Stimulated activated CD4-positive, alpha-beta T cell treated with anti-CD3 and anti-CD28 coated beads, Interleukin-1b, Interleukin-23, amount 100 ng/mL, for 4 hours (primary cell): ENCODE measurements at regions not wholly inside any gene's neighbourhood (a gene's known extent, or its start where the extent isn't known, plus 50 kb on each side); places are given as distances from the start of the nearest gene placed in this dataset.
"Not testable (repeated sequence)": the region's sequence is repeated elsewhere in the genome, so short reads cannot be mapped to it uniquely, and the experiment has no call there.

Source experiments
- DNase-seq, 2 donors: peaks; one replicate each; pipeline ENCODE4 v3.0.0-alpha.2; 2020; ENCODE audit warnings: low read depth in 2 of 2

DNA sequence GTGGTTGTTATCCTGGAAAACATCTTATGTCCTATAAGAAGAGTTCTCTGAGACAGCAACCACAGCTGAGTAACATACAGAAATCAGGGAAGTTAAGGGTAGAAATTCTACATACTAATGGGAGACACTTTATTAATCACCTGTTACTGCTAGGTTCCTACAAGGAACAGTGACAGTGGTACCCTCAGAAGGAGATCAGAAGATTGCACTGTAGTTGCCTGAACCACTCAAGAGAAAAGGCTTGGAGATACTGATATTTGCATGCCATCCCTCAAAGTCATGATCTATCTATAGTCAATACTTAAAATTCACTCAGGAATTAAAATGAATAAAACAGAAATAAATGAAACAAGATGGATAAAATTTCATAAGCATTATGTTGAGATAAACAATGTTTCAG, 136.0 kb downstream of the LMLN start:
- DNase-seq = no peak

DNA sequence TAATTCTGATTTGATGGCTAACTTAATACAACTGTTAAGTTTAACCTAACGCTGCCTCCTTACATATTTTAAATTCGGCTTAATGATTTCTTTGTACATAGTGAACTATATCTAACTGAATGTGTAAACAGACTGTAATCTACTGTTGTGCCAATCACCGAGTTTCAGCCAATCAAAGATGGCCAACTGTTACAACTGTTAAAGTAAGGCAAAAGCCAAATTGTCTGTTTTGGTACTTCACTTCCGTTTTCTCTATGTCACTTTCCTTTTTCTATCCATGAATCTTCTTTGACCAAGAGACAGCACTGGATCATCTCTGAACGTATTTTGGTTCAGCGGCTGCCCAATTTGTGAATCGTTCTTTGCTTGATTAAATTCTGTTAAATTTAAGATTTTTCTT, 137.0 kb downstream of the LMLN start:
- DNase-seq = no peak

DNA sequence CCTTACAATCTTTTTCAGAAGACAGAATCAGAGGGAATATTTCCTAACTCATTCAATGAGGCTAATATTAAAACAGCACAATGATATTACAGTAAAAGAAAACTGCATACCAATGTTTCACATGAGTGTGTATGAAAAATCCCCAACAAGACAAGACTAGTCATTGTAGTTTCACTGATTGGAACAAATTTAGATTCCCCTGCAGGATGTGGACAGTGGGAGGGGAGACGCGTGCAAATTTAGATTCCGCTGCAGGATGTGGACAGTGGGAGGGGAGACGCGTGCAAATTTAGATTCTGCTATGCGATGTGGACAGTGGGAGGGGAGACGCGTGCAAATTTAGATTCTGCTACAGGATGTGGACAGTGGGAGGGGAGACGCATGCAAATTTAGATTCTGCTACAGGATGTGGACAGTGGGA, 138.7 kb downstream of the LMLN start:
- not testable (repeated sequence) for DNase-seq

DNA sequence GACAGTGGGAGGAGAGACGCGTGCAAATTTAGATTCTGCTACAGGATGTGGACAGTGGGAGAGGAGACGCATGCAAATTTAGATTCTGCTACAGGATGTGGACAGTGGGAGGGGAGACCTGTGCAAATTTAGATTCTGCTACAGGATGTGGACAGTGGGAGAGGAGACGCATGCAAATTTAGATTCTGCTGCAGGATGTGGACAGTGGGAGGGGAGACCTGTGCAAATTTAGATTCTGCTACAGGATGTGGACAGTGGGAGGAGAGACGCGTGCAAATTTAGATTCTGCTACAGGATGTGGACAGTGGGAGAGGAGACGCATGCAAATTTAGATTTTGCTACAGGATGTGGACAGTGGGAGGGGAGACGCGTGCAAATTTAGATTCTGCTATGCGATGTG, 143.1 kb downstream of the LMLN start:
- not testable (repeated sequence) for DNase-seq

DNA sequence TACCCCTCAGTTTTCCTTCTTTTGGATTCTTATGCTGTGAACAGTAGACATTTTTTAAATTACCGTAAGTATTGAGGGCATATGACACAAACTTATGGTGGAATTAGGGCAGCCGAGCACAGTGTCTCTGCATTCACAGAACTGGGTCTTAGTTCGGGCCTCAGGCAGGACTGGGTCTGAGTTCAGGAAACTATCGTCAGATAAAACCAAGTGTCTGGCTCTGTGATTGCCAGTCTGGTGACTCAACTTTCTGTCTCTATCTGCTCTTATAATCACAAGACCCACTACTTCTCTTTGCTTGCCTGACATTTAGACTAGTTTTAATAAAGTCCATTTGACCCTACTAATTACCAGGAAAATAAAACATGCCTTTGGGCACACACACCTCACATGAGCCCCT, 146.2 kb downstream of the LMLN start:
- DNase-seq = no peak

DNA sequence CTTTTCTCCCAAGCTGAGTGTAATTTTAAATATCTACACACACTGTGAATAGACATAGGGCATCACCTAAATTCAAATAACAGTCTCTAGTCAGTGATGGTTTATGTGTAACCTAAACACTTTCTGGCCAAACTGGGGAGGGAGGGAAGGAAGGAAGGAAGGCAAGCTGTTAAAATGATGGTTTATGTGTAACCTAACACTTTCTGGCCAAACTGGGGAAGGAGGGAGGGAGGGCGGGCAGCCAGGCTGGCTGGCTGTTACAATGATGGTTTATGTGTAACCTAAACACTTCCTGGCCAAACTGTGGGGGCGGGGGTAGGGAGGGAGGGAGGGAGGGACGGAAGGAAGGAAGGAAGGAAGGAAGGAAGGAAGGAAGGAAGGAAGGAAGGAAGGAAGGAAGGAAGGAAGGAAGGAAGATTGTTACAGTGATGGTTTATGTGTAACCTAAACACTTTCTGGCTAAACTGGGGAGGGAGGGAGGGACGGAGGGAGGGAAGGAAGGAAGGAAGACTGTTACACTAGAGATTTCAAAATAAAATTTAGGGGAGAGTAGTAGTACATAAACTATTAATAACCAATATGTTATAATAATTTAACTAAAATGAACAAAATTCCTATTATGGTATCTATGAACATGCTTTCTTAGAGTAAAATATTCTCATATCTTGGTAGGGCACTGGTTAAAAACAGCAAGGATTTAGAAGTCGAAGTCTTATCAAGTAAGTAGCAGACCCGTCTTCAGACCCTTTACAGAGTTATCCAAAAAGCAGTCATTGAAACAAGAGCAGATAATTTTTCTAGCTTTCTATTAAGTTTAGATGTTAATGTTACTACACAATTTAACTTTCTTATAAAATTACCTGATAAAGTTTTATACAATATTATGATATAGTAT, 148.1 kb downstream of the LMLN start:
- DNase-seq = no peak

DNA sequence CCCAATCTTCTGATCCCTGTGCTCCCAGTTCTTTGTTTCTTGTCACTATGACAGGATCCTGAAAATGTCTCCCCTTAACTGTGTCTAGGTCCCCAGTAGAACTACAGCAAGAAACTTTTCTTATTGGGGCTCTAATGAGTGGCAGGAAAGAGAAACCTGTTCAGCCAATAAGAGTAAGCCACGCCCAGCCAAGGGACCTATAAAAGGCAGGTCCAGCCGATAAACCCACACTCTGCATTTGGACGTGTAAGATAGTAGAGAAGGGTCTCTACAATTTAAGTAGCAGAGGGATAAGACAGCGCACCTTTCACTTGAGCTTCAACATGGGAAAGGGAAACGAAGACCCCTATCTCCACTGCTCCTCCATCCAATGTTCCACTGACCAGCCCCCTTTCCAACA, 149.9 kb downstream of the LMLN start:
- DNase-seq = no peak

DNA sequence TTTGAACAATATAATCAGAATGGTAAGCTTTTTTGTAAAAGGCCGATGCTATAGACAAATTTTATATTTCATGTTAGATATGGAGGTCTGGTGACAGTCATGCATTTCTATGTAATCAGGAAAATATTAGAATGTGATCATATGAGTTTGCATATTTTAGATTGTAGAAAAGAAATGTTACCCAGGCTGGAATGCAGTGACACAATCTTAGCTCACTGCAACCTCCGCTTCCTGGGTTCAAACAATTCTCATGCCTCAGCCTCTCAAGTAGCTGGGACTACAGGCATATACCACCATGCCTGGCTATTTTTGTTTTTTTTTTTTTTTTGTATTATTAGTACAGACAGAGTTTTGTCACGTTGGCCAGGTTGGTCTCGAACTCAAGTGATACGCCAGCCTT, 152.0 kb downstream of the LMLN start:
- DNase-seq = no peak

DNA sequence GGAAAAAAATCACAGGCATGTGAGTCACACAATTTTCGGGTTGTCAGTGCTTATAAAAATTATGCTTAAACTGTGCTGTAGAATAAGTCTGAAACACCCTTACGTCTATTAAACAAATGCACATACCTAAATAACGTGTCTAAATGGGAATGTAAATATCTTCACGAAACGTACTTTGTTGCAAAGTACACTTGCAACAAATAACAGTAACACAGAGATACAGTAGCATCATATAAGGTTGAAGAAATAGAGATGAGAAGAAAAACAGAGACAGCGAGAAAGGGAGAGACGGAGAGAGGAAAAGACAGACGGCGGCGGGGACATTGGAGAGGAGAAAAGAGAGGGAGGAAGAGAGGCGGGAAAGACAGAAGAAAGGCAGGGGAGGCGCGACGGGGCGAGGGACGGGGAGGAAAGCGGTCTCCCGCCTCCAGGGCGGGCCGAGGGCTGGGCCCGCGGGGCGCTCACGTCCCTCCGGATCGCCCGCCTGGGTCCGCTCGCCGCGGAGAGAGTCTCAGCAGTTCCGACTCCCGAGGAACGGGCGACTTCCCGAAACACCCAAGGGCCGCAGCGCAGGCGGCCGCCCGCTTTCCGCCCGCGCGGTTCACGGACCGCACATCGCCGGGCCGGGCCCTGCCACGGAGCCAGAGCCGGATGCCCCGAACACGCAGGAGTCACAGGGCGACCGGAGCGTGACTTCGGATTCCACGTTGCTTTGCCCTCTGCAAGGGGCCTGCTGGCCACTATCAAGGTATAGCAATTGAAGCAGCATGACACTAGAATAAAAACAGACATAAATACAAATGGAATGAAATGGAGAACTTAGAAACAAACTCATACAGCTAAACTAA, 153.4 kb downstream of the LMLN start:
- DNase-seq = no peak

DNA sequence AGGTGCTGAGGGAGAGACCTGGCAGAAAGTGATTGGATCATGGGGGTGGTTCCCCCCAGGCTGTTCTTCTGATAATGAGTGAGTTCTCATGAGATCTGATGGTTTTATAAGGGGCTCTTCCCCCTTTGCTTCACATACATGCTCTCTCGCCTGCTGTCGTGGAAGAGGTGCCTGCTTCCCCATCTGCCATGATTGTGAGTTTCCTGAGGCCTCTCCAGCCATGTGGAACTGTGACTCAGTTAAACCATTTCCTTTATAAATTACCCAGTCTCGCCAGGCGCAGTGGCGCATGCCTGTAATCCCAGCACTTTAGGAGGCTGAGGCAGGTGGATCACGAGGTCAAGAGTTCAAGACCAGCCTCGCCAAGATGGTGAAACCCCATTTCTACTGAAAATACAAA, 154.5 kb downstream of the LMLN start:
- not testable (repeated sequence) for DNase-seq

DNA sequence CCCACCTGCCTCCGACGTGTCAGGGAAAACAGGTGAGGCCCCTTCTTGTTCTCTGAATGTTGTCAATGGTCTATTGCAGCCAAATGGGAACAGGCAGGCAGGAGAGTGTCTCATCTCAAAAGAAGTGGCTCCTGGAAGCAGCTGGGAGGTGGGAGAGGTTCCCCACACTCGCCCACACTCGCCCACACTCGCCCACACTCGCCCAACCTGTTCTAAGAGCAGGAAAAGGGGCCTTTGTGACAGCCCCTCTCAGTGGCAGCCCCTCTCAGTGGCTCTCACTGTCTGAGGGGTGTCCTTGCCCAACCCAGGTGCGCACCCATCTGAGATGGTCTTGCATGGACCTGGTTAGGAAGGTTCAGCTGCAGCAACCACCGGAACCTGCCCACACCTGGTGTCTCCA, 162.2 kb downstream of the LMLN start:
- DNase-seq = not testable (repeated sequence)

DNA sequence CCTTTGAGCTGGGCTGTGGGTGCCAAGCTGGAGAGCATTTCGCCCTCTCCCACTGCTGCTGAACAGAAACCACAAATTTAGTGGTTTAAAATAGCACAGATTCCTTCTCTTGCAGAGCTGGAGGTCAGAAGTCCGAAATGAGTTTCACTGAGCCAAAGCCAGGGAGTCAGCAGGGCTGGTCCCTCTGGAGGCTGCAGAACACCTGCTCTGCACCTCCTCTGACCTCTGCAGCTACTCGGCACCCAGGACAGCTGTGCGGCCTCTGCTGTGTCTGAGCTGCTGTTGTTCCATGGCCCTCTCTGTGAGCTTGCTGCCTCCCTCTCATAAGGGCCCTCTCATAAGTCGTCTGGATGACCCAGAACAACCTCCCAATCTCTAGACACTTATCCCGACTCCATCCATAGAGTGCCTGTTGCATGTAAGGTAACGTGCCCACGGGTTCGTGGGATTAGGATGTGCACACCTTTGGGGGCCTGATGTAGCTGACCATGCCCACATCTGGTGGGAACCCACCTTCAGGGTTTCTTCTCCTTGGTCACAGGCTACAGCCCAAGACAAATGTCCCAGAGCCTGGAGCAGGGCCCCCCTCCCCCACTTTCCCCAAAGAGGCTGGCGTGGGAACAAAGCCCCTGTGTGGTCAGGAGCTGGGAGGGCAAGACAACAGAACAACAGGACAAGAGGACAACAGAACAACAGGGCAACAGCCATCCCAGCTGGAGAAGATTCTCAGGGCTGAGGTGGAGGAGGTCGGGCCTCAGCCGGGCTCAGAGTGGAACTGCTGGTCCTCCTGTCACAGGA, 177.2 kb downstream of the LMLN start:
- not testable (repeated sequence) for DNase-seq

DNA sequence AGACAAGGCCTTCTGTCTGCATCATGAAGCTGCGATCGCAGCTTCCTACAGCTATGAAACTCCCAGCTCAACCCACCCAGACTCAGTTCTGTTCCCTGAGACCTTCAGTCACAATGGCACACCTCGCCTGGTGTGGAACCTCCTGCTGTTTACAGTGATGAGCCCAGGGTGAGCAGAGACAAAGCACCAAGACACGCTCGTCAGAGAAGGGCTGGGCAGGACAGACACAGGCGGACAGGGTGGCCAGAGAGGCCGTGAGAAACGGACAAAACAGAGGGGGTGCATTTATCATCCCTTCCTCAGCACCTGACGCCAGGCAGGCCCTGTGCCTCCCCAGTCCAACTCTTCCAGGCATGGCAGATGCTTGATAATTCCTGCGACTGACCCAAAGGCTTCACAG, 178.2 kb downstream of the LMLN start:
- DNase-seq = not testable (repeated sequence)

DNA sequence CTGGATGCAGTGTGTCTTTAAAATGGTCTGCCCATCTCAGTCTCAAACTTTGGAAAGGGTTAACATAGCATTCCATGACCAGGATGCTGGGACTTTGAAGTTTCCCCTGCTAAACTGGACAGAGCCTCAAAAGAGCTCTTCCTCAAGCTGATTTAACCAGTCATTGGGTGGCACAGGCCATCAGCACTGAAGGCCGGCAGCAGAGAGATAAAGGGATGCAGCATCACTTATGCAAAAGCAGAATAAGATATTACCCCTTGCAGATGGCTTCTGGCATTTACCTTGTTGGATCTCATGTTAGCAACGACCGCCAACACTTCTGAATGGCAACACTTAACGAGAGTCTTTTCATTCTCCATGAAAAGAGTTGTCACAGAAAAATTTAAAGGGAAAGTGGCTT, 179.0 kb downstream of the LMLN start:
- DNase-seq = not testable (repeated sequence)

DNA sequence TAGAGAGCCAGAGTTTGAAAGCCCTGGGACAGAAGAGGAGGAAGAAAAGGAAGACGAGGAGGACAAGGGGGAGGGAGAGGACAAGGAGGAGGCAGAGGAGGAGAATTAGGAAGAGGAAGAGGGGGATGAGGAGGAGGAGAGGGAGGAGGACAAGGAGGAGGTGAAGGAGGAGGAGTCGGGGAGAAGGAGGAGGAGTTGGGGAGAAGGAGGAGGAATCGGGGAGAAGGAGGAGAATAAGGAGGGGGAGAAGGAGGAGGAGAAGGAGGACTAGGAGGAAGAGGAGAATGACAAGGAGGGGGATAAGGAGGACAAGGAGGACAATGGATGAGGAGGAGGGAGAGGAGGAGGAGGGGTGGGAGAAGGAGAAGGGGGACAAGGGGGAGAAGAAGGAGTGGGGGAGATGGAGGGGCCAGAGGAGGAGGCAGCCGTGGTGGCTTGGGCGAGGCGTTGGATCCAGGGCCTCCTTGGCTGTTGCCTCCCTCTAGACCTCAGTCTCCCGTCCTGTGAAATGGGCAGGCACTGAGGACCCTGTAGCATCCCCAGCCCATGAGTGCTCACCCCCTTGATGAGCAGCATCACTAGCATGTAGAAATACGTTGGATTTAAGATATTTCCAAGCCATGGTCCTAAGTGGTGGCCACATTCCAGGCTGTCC, 179.6 kb downstream of the LMLN start:
- DNase-seq = not testable (repeated sequence)

DNA sequence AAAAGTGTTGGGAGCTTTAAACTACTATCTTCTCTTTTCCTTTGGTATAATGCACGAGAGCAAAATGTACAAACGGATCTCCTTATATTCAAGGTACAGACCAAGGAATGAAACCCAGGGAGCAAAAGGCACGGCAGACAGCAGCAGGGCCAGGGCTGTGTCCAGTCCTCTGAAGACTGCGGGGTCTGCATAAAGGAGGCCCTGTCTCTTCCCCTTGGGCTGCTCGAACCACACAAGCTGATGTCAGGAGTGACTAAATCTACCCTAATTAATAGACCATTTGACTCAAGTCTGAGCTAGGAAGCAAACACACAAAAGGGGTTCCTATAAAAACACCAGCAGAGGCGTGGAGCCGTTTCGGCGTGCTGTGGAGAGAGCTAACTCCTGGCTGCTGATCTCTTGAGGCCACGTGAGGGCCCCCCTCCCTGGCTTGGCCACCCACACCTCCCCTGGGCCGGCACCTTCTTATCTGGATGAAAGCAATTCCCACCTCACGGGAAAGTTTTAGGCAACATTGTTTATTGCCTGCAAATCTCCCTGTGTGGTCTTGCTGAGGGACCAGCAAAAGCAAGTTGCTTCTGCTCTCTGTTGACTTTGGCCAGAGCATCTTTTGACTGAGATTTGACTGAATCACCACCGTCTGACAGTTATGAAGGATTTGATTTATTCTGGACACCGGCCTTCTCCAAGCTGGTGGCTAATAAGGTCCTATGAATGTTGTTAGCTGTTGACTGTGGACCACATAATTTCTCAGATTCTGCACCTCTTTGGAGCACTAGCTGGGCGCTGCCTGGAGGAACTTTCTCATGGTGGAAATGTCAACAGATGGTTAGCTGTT, 183.5 kb downstream of the LMLN start:
- not testable (repeated sequence) for DNase-seq

DNA sequence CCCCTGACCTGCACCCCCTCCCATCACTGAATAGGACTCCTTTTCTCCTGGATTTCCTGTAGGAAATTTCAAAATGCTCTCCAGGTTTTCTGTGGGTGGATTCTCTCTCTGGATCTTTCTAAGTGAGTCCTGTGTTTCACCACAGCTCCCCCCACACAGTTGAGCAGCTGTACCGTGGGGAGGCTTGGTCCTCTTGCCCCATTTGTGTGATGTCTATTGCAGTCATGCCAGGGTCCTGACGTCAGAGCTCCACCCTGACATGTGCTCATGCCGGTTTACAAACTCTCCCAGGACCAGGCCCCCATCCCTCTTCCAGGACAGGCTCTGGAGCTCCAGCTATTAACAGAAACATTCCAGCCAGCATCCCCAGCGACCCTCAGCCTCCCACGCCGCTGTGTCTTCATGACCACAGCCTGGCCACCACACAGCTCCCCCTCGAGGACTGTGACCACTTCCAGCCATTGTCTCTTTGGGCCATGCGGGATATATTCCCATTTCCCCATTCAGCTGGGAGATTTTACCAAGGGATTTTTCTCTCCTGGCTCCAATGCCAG, 185.3 kb downstream of the LMLN start:
- DNase-seq = not testable (repeated sequence)

DNA sequence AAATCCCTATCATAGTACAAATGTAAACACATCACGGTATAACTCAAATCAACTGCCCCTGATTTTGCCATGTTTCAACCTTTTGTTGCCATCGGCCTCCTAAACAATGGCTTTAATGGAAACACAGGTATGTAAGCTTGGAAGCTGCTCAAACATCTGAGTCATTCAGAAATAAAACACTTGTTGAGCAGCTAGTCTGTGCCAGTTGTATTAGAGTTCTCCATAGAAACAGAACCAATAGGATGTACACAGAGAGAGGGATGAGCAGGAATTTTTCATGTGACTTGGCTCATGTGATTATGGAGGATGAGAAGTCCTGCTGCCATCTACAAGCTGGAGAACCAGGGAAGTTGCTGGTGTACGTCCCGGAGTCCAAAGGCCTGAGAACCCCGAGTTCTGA, 186.1 kb downstream of the LMLN start:
- DNase-seq = not testable (repeated sequence)

DNA sequence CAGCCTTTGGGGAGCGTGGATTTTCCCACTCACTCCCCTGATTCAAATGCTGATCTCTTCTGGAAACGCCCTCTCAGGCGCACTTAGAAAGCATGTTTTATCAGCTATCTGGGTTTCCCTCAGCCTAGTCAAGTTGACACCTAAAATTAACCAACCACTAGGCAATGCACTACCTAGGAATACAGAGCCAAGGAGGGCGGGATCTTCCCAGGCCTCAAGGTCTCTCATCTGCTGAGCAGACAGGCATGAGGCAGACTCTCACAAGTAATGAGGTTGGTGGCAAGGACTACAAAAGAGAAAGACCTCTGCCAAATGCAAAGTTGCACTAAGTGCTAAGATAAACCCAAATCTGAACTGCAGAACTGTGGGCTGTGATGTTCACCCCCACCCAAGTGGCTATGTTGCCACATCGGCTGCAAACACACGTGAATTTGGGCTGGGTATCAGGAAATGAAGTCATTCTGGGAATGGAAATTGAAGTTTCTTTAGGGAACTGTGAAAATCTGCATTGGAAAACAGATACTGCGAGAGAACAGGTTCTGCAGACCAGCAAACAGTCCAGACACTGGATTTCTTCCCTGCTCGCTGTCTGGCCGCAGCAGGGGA, 186.6 kb downstream of the LMLN start:
- not testable (repeated sequence) for DNase-seq

DNA sequence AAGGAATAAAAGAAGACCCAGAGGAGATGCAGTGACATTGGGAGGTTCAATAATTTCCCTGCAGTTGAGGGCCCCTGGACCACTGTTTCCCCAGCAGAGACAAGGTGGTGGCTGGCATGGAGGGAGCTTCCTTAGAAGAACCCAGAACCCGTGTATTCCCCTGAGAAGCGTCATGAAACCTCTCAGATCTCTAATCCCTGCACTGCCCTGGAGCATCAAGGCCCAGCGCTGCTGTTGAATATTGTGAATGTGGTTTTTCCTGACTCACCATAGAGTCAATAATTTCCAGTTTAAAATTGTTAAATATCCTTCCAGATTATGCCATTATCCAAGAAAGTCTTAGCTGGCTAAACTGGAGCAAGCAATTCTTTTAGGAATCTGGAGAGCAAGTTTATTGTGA, 187.2 kb downstream of the LMLN start:
- DNase-seq = not testable (repeated sequence)
